ENCODE measurements at regions not wholly inside any gene's neighbourhood (a gene's known extent, or its start where the extent isn't known, plus 50 kb on each side); places are given as distances from the start of the nearest gene placed in this dataset.

DNA sequence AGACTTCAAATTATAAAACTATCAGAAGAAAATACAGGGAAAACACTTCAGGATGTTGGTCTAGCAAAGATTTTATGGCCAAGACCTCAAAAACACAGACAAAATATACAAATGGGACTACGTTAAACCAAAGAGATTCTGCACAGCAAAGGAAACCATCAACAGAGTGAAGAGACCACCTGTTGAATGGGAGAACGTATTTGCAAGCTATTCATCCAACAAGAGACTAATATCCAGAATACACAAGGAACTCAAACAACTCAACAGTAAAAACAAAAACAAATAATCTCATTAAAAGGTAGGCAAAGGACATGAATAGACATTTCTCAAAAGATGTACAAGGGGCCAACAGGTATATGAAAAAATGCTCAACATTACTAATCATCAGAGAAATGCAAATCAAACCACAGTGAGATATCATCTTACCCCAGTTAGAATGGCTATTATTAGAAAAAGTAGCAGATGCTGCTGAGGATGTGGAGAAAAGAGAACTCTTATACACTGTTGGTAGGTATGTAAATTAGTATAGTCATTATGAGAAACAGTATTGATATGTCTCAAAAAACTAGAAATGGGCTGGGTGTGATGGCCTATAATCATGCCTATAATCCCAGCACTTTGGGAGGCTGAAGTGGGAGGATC is 112.6 kb downstream of the LRIG2 start:
- Mint-ChIP-seq H3K27ac (ENCODE audit: low read depth, unreplicated experiment) (no peak overlapping the region), H3K27me3 (ENCODE audit: insufficient read depth, unreplicated experiment) (peaks cover 12% of the 10 kb centered on the region), H3K4me1 (ENCODE audit: insufficient read depth, unreplicated experiment) (no peaks in the 10 kb centered on the region), H3K36me3 (ENCODE audit: insufficient read depth, unreplicated experiment) (peaks cover 6% of the 10 kb centered on the region), H3K9me3 (ENCODE audit: unreplicated experiment) (peaks cover 8% of the 10 kb centered on the region), H3K4me3 (ENCODE audit: unreplicated experiment) (no peak overlapping the region)
- ChIA-PET CTCF (interaction anchor here (0.6 kb wide), 1 partner anchor 26 kb away, joined by 3 read pairs; no protein-coding TSS in a partner anchor), POLR2A (no interaction called here)
- TF ChIP-seq, protein P1, sequence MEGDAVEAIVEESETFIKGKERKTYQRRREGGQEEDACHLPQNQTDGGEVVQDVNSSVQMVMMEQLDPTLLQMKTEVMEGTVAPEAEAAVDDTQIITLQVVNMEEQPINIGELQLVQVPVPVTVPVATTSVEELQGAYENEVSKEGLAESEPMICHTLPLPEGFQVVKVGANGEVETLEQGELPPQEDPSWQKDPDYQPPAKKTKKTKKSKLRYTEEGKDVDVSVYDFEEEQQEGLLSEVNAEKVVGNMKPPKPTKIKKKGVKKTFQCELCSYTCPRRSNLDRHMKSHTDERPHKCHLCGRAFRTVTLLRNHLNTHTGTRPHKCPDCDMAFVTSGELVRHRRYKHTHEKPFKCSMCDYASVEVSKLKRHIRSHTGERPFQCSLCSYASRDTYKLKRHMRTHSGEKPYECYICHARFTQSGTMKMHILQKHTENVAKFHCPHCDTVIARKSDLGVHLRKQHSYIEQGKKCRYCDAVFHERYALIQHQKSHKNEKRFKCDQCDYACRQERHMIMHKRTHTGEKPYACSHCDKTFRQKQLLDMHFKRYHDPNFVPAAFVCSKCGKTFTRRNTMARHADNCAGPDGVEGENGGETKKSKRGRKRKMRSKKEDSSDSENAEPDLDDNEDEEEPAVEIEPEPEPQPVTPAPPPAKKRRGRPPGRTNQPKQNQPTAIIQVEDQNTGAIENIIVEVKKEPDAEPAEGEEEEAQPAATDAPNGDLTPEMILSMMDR (IDR thresholded peaks at IDR 0.05; ENCODE audit: unreplicated experiment) = no peak
- DNase-seq (ENCODE audit: unreplicated experiment) = no peak
- intact Hi-C loops (cut with micrococcal nuclease) = no loop called here
- BruUV-seq (replicated peaks) = no TSS peak

DNA sequence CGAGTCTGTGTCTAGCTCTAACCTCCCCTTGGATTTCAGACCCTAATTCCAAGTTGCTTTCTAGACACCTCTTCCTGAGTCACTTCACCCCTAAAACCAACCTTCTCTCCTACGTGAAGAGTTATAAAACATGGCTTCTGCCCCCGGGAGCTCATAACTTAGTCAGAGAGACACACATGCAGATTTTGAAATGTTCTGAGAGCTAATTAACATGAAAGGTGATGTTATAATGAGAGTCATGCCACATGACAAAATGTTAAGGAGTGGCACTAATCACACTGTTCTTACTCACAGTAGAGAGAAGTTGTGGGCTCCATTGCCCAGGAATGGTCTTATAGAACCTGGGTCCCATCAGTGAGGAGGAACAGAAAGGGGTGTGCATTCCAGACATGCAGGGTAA is 117.1 kb downstream of the LRIG2 start:
- no TSS peak for BruUV-seq (replicated peaks)
- Mint-ChIP-seq H3K4me1 (ENCODE audit: insufficient read depth, unreplicated experiment) (peaks cover 6% of the 10 kb centered on the region), H3K27me3 (ENCODE audit: insufficient read depth, unreplicated experiment) (no peaks in the 10 kb centered on the region), H3K4me3 (ENCODE audit: unreplicated experiment) (no peak overlapping the region), H3K36me3 (ENCODE audit: insufficient read depth, unreplicated experiment) (no peaks in the 10 kb centered on the region), H3K27ac (ENCODE audit: low read depth, unreplicated experiment) (no peak overlapping the region), H3K9me3 (ENCODE audit: unreplicated experiment) (peaks cover 18% of the 10 kb centered on the region)
- POLR2A ChIA-PET = interaction anchor here (0.8 kb wide), 1 partner anchor 205 kb away, joined by 3 read pairs; no protein-coding TSS in a partner anchor
- DNase-seq (ENCODE audit: unreplicated experiment) = no peak
- intact Hi-C loops (cut with micrococcal nuclease) = no loop called here
- CTCF ChIA-PET = no interaction called here
- TF ChIP-seq, protein P1 (IDR thresholded peaks at IDR 0.05; ENCODE audit: unreplicated experiment) = no peak

DNA sequence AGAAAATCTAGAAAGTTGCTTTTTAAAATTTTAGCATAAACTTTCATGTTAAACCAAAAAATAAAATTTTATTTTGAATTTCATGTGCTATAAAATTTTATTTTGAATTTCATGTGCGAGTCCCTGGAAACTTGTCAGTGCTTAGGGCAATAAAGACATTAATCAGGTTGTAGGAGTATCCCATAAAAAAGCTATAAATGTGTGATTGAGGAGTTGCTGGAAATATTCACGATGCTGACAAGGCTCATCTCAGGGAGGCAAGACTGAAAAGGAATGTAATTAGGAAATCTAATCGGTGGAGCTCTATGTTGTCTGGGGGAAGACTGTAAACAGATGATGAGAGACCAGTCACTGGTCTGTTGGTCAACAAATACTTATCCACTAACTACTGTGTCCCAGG is 117.9 kb downstream of the LRIG2 start:
- H3K27me3 Mint-ChIP-seq (ENCODE audit: insufficient read depth, unreplicated experiment) = no peaks in the 10 kb centered on the region
- H3K4me1 Mint-ChIP-seq (ENCODE audit: insufficient read depth, unreplicated experiment) = peaks cover 6% of the 10 kb centered on the region
- TF ChIP-seq, protein P1 (IDR thresholded peaks at IDR 0.05; ENCODE audit: unreplicated experiment) = no peak
- intact Hi-C loops (cut with micrococcal nuclease) = no loop called here
- H3K9me3 Mint-ChIP-seq (ENCODE audit: unreplicated experiment) = peaks cover 18% of the 10 kb centered on the region
- ChIA-PET POLR2A (no interaction called here), CTCF (no interaction called here)
- no TSS peak for BruUV-seq (replicated peaks)
- H3K36me3 Mint-ChIP-seq (ENCODE audit: insufficient read depth, unreplicated experiment) = no peaks in the 10 kb centered on the region
- H3K27ac Mint-ChIP-seq (ENCODE audit: low read depth, unreplicated experiment) = no peak overlapping the region
- no peak for DNase-seq (ENCODE audit: unreplicated experiment)
- no peak overlapping the region for H3K4me3 Mint-ChIP-seq (ENCODE audit: unreplicated experiment)

DNA sequence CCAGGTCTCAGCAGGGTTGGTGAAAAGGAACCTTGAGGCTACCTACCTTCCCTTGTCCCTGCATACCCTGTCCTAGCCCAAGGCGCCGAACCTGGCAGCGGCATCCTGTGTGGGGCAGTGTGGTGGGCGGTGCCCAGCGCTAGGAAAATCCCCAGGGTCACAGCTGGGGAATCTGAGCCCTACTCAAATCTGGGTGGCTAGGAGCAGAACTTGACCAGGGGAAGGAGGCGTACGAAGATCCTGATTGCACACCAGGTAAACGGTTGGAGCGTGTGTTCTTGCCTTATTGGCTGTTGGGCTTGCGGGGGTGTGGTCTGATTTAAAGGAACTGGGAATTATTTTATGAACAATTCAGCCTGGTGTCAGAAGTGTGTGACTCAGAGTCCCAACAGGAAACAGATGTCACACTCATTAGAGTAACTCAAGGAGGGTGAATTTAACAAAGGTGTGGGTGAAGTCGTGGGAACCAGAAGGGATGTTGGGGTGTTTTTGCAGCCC is 118.6 kb downstream of the LRIG2 start:
- peak; percentile 16 for DNase-seq (ENCODE audit: unreplicated experiment)
- Mint-ChIP-seq H3K4me3 (ENCODE audit: unreplicated experiment) (no peak overlapping the region), H3K27ac (ENCODE audit: low read depth, unreplicated experiment) (no peak overlapping the region), H3K36me3 (ENCODE audit: insufficient read depth, unreplicated experiment) (no peaks in the 10 kb centered on the region), H3K4me1 (ENCODE audit: insufficient read depth, unreplicated experiment) (peaks cover 6% of the 10 kb centered on the region), H3K27me3 (ENCODE audit: insufficient read depth, unreplicated experiment) (no peaks in the 10 kb centered on the region), H3K9me3 (ENCODE audit: unreplicated experiment) (peaks cover 18% of the 10 kb centered on the region)
- BruUV-seq (replicated peaks) = no TSS peak
- TF ChIP-seq, protein P1 (IDR thresholded peaks at IDR 0.05; ENCODE audit: unreplicated experiment) = no peak
- CTCF ChIA-PET = no interaction called here
- intact Hi-C loops (cut with micrococcal nuclease) = no loop called here
- POLR2A ChIA-PET = no interaction called here
